Fibroblast of the aortic adventitia (primary cell): ENCODE measurements at regions not wholly inside any gene's neighbourhood (a gene's known extent, or its start where the extent isn't known, plus 50 kb on each side); places are given as distances from the start of the nearest gene placed in this dataset.

ENCODE experiments used
- DNase-seq: peaks from one replicate; pipeline ENCODE4 v3.0.0-alpha.2; 2010; ENCODE audit warnings: low read depth
- H3K4me3 ChIP-seq: 2 replicates; pipeline ENCODE4 v1.5.1; 2011; ENCODE audit warnings: low read depth, mild to moderate bottlenecking, control low read depth, low read length, moderate library complexity
- CTCF ChIP-seq: IDR thresholded peaks from 2 replicates; pipeline ENCODE4 v1.5.1; 2011; ENCODE audit warnings: mild to moderate bottlenecking, low read length, control low read depth, inconsistent platforms; ENCODE audit not compliant: insufficient read depth

GRCh38 chr7:31190906-31191305, 138.8 kb downstream of the ADCYAP1R1 start:
- H3K4me3 ChIP-seq: no peak overlapping the region
- DNase-seq: no peak
- TF ChIP-seq CTCF: no peak

GRCh38 chr7:31186202-31186601, 134.1 kb downstream of the ADCYAP1R1 start:
- TF ChIP-seq CTCF: no peak
- H3K4me3 ChIP-seq: no peak overlapping the region
- DNase-seq: no peak

- no peak for DNase-seq
- TF ChIP-seq CTCF: no peak
- no peak overlapping the region for H3K4me3 ChIP-seq
Observed at GRCh38 chr7:31175672-31176071, 123.6 kb downstream of the ADCYAP1R1 start.

- DNase-seq: no peak
- TF ChIP-seq CTCF: no peak
- H3K4me3 ChIP-seq: no peak overlapping the region
Observed at GRCh38 chr7:31171984-31172383, 119.9 kb downstream of the ADCYAP1R1 start.

GRCh38 chr7:31171216-31171785, 119.2 kb downstream of the ADCYAP1R1 start:
- no peak for TF ChIP-seq CTCF
- DNase-seq: no peak
- no peak overlapping the region for H3K4me3 ChIP-seq
